Tibial nerve (tissue), 4 donors: ENCODE measurements at regions not wholly inside any gene's neighbourhood (a gene's known extent, or its start where the extent isn't known, plus 50 kb on each side); places are given as distances from the start of the nearest gene placed in this dataset.

Experiments
- CTCF ChIP-seq, 5 experiments: fragments of 200-600 bp in 3 of 5; fragments of 450-650 bp in 2 of 5; sonication (generic) in 3 of 5; IDR thresholded peaks; one replicate each; pipeline ENCODE4 v1.5.1; 2016 to 2019; ENCODE audit warnings: antibody characterized with exemption in 5 of 5, mild to moderate bottlenecking in 3 of 5, moderate library complexity in 2 of 5
- EP300 ChIP-seq, 2 donors: sonication (generic); formaldehyde crosslinking; IDR thresholded peaks; one replicate each; pipeline ENCODE4 v1.6.1; 2017; ENCODE audit warnings: antibody characterized with exemption in 2 of 2, mild to moderate bottlenecking in 1 of 2
- POLR2A ChIP-seq, 2 donors: fragments of 450-650 bp; IDR thresholded peaks; one replicate each; pipeline ENCODE4 v1.6.1; 2017; ENCODE audit warnings: antibody characterized with exemption in 2 of 2, mild to moderate bottlenecking in 2 of 2, moderate library complexity in 2 of 2

GRCh38 chr5:39506211-39506610, 81.4 kb upstream of the DAB2 start:
- no peak for TF ChIP-seq CTCF (IDR thresholded peaks at IDR 0.05)
- TF ChIP-seq POLR2A (IDR thresholded peaks at IDR 0.05), result no peak
- TF ChIP-seq EP300 (IDR thresholded peaks at IDR 0.05), result no peak
